ENCODE measurements at regions not wholly inside any gene's neighbourhood (a gene's known extent, or its start where the extent isn't known, plus 50 kb on each side); places are given as distances from the start of the nearest gene placed in this dataset.

GRCh38 chr9:89734600-89735041 is 129.8 kb downstream of the GADD45G start:
- Histone ChIP-seq H3K27me3 (replicated peaks) (no peaks in the 10 kb centered on the region), H3K36me3 (replicated peaks) (no peaks in the 10 kb centered on the region), H3K27ac (no peak overlapping the region), H3K4me3 (ENCODE audit: low read depth, low read length) (no peak overlapping the region)
- in situ Hi-C loops (cut with HindIII; ENCODE audit: low pct_ligation_motif_present, low sequenced_read_pairs) = no loop called here
- TF ChIP-seq CTCF (IDR thresholded peaks at IDR 0.05; ENCODE audit: low read depth, low read length, missing control alignments) = no peak
- no peak for DNase-seq

- no peak for DNase-seq
- in situ Hi-C loops (cut with HindIII; ENCODE audit: low pct_ligation_motif_present, low sequenced_read_pairs) = no loop called here
- H3K36me3 ChIP-seq (replicated peaks) = no peaks in the 10 kb centered on the region
- H3K27ac ChIP-seq = no peak overlapping the region
- no peak overlapping the region for H3K4me3 ChIP-seq (ENCODE audit: low read depth, low read length)
- no peaks in the 10 kb centered on the region for H3K27me3 ChIP-seq (replicated peaks)
- TF ChIP-seq CTCF (IDR thresholded peaks at IDR 0.05; ENCODE audit: low read depth, low read length, missing control alignments) = no peak
Observed at GRCh38 chr9:89738137-89738932, 133.5 kb downstream of the GADD45G start.

- no peak for TF ChIP-seq CTCF (IDR thresholded peaks at IDR 0.05; ENCODE audit: low read depth, low read length, missing control alignments)
- H3K27ac ChIP-seq = no peak overlapping the region
- in situ Hi-C loops (cut with HindIII; ENCODE audit: low pct_ligation_motif_present, low sequenced_read_pairs) = no loop called here
- DNase-seq = no peak
- H3K36me3 ChIP-seq (replicated peaks) = no peaks in the 10 kb centered on the region
- H3K27me3 ChIP-seq (replicated peaks) = no peaks in the 10 kb centered on the region
- no peak overlapping the region for H3K4me3 ChIP-seq (ENCODE audit: low read depth, low read length)
Observed at GRCh38 chr9:89739511-89739910, 134.7 kb downstream of the GADD45G start.

GRCh38 chr9:89739916-89740315 is 135.1 kb downstream of the GADD45G start:
- no peak overlapping the region for H3K27ac ChIP-seq
- H3K36me3 ChIP-seq (replicated peaks) = no peaks in the 10 kb centered on the region
- in situ Hi-C loops (cut with HindIII; ENCODE audit: low pct_ligation_motif_present, low sequenced_read_pairs) = no loop called here
- H3K4me3 ChIP-seq (ENCODE audit: low read depth, low read length) = no peak overlapping the region
- DNase-seq = no peak
- no peak for TF ChIP-seq CTCF (IDR thresholded peaks at IDR 0.05; ENCODE audit: low read depth, low read length, missing control alignments)
- H3K27me3 ChIP-seq (replicated peaks) = no peaks in the 10 kb centered on the region

- no peaks in the 10 kb centered on the region for H3K36me3 ChIP-seq (replicated peaks)
- H3K4me3 ChIP-seq (ENCODE audit: low read depth, low read length) = no peak overlapping the region
- no peak overlapping the region for H3K27ac ChIP-seq
- in situ Hi-C loops (cut with HindIII; ENCODE audit: low pct_ligation_motif_present, low sequenced_read_pairs) = no loop called here
- H3K27me3 ChIP-seq (replicated peaks) = no peaks in the 10 kb centered on the region
- no peak for TF ChIP-seq CTCF (IDR thresholded peaks at IDR 0.05; ENCODE audit: low read depth, low read length, missing control alignments)
- DNase-seq = no peak
Observed at GRCh38 chr9:89740722-89741121, 135.9 kb downstream of the GADD45G start.

GRCh38 chr9:89742660-89743059 is 137.8 kb downstream of the GADD45G start:
- H3K36me3 ChIP-seq (replicated peaks) = no peaks in the 10 kb centered on the region
- TF ChIP-seq CTCF (IDR thresholded peaks at IDR 0.05; ENCODE audit: low read depth, low read length, missing control alignments) = no peak
- no peak for DNase-seq
- no peaks in the 10 kb centered on the region for H3K27me3 ChIP-seq (replicated peaks)
- in situ Hi-C loops (cut with HindIII; ENCODE audit: low pct_ligation_motif_present, low sequenced_read_pairs) = no loop called here
- H3K4me3 ChIP-seq (ENCODE audit: low read depth, low read length) = no peak overlapping the region
- no peak overlapping the region for H3K27ac ChIP-seq

Measured in brain microvascular endothelial cell (primary cell).